ENCODE measurements at regions not wholly inside any gene's neighbourhood (a gene's known extent, or its start where the extent isn't known, plus 50 kb on each side); places are given as distances from the start of the nearest gene placed in this dataset.

GRCh38 chrX:65859299-65859698, 180.6 kb downstream of the VSIG4 start:
- TF ChIP-seq REST (IDR thresholded peaks at IDR 0.05; ENCODE audit: low read depth, low read length) = no peak
- TF ChIP-seq CTCF (IDR thresholded peaks at IDR 0.05) = no peak
